SU-DHL-6 (cell line): ENCODE measurements at regions not wholly inside any gene's neighbourhood (a gene's known extent, or its start where the extent isn't known, plus 50 kb on each side); places are given as distances from the start of the nearest gene placed in this dataset.

Experiments
- CTCF ChIP-seq: fragments of 200-600 bp; sonication (generic); IDR thresholded peaks from one replicate; pipeline ENCODE4 v1.5.1; 2017; ENCODE audit warnings: antibody characterized with exemption, mild to moderate bottlenecking, low read length, moderate library complexity; ENCODE audit not compliant: insufficient read depth, poor library complexity, severe bottlenecking
- EZH2phosphoT487 ChIP-seq: fragments of 200-600 bp; sonication (generic), shearing (Covaris generic); conservative IDR thresholded peaks from 2 replicates; pipeline ENCODE4 v1.6.1; 2018; ENCODE audit warnings: mild to moderate bottlenecking, antibody characterized with exemption, low read length, moderate library complexity, mixed read lengths

- TF ChIP-seq CTCF (no peak), EZH2phosphoT487 (no peak)
Observed at GRCh38 chr6:81450180-81450579, 302.3 kb downstream of the TENT5A start.
